ENCODE measurements at regions not wholly inside any gene's neighbourhood (a gene's known extent, or its start where the extent isn't known, plus 50 kb on each side); places are given as distances from the start of the nearest gene placed in this dataset.
"Not testable (repeated sequence)": the region's sequence is repeated elsewhere in the genome, so short reads cannot be mapped to it uniquely, and the experiment has no call there.

GRCh38 chr2:105660489-105660888, 84.2 kb upstream of the NCK2 start:
- DNase-seq (ENCODE audit: low spot score in 2 of 2) (no peak), ATAC-seq (no peak)
- Mint-ChIP-seq H3K27ac (no peak overlapping the region), H3K36me3 (peaks cover 7% of the 10 kb centered on the region in 2 donors), H3K9me3 (peaks cover 13 to 23% of the 10 kb centered on the region in 2 donors)

- ATAC-seq; H3K36me3 Mint-ChIP-seq; DNase-seq (ENCODE audit: low spot score in 2 of 2): not testable (repeated sequence)
- H3K9me3 Mint-ChIP-seq: peaks cover 6 to 12% of the 10 kb centered on the region in 2 donors
- H3K27ac Mint-ChIP-seq: peak overlapping the region in 1 of 2 donors; percentile 65
These were observed 88.7 kb upstream of the NCK2 start for GRCh38 chr2:105655723-105656606.

GRCh38 chr2:105655244-105655643, 89.5 kb upstream of the NCK2 start:
- ATAC-seq (no peak), DNase-seq (ENCODE audit: low spot score in 2 of 2) (no peak)
- Mint-ChIP-seq H3K36me3 (no peaks in the 10 kb centered on the region), H3K9me3 (peaks cover 6 to 12% of the 10 kb centered on the region in 2 donors), H3K27ac (no peak overlapping the region)

- DNase-seq (ENCODE audit: low spot score in 2 of 2) (no peak), ATAC-seq (peak; percentile 46 to 68)
- Mint-ChIP-seq H3K27ac (peak overlapping the region in 1 of 2 donors; percentile 39), H3K9me3 (peaks cover 6 to 11% of the 10 kb centered on the region in 2 donors), H3K36me3 (no peaks in the 10 kb centered on the region)
These were observed 90.2 kb upstream of the NCK2 start for GRCh38 chr2:105654474-105655004.

- Mint-ChIP-seq H3K36me3 (peaks cover 0 to 7% of the 10 kb centered on the region in 2 donors), H3K27ac (no peak overlapping the region), H3K9me3 (peaks cover 3 to 10% of the 10 kb centered on the region in 2 donors)
- ATAC-seq (no peak), DNase-seq (ENCODE audit: low spot score in 2 of 2) (no peak)
These were observed 91.4 kb upstream of the NCK2 start for GRCh38 chr2:105653302-105653701.

GRCh38 chr2:105652014-105652796, 92.5 kb upstream of the NCK2 start:
- Mint-ChIP-seq H3K9me3 (peaks cover 3 to 10% of the 10 kb centered on the region in 2 donors), H3K36me3 (peaks cover 0 to 7% of the 10 kb centered on the region in 2 donors), H3K27ac (peak overlapping the region in 1 of 2 donors; percentile 41)
- DNase-seq (ENCODE audit: low spot score in 2 of 2) (no peak), ATAC-seq (no peak)

- peaks cover 0 to 7% of the 10 kb centered on the region in 2 donors for H3K36me3 Mint-ChIP-seq
- H3K9me3 Mint-ChIP-seq: peaks cover 3 to 10% of the 10 kb centered on the region in 2 donors
- no peak for ATAC-seq
- DNase-seq (ENCODE audit: low spot score in 2 of 2): no peak
- H3K27ac Mint-ChIP-seq: no peak overlapping the region
These were observed 95.2 kb upstream of the NCK2 start for GRCh38 chr2:105649534-105649933.

GRCh38 chr2:105647731-105648130, 97.0 kb upstream of the NCK2 start:
- Mint-ChIP-seq H3K9me3 (peaks cover 3 to 10% of the 10 kb centered on the region in 2 donors), H3K36me3 (peaks cover 0 to 7% of the 10 kb centered on the region in 2 donors), H3K27ac (no peak overlapping the region)
- DNase-seq (ENCODE audit: low spot score in 2 of 2) (no peak), ATAC-seq (no peak)

- DNase-seq (ENCODE audit: low spot score in 2 of 2) (no peak), ATAC-seq (no peak)
- peaks cover 0 to 7% of the 10 kb centered on the region in 2 donors for H3K36me3 Mint-ChIP-seq
- H3K9me3 Mint-ChIP-seq: peaks cover 3 to 10% of the 10 kb centered on the region in 2 donors
- H3K27ac Mint-ChIP-seq: no peak overlapping the region
These were observed 98.0 kb upstream of the NCK2 start for GRCh38 chr2:105646774-105647076.

- H3K36me3 Mint-ChIP-seq: peaks cover 0 to 7% of the 10 kb centered on the region in 2 donors
- DNase-seq (ENCODE audit: low spot score in 2 of 2): no peak
- ATAC-seq: no peak
- no peak overlapping the region for H3K27ac Mint-ChIP-seq
- peaks cover 3 to 10% of the 10 kb centered on the region in 2 donors for H3K9me3 Mint-ChIP-seq
These were observed 98.6 kb upstream of the NCK2 start for GRCh38 chr2:105645938-105646773.

- no peak overlapping the region for H3K27ac Mint-ChIP-seq
- peaks cover 5 to 7% of the 10 kb centered on the region in 2 donors for H3K36me3 Mint-ChIP-seq
- DNase-seq (ENCODE audit: low spot score in 2 of 2) (no peak), ATAC-seq (no peak)
- H3K9me3 Mint-ChIP-seq: peaks cover 3 to 10% of the 10 kb centered on the region in 2 donors
These were observed 99.4 kb upstream of the NCK2 start for GRCh38 chr2:105645031-105645937.

GRCh38 chr2:105644174-105644980, 100.3 kb upstream of the NCK2 start:
- peaks cover 5 to 7% of the 10 kb centered on the region in 2 donors for H3K36me3 Mint-ChIP-seq
- ATAC-seq: no peak
- DNase-seq (ENCODE audit: low spot score in 2 of 2): no peak
- H3K27ac Mint-ChIP-seq: no peak overlapping the region
- peaks cover 3 to 8% of the 10 kb centered on the region in 2 donors for H3K9me3 Mint-ChIP-seq

- H3K36me3 Mint-ChIP-seq: peaks cover under 1 to 5% of the 10 kb centered on the region in 2 donors
- no peak overlapping the region for H3K27ac Mint-ChIP-seq
- ATAC-seq: no peak
- no peak for DNase-seq (ENCODE audit: low spot score in 2 of 2)
- H3K9me3 Mint-ChIP-seq: peaks cover 0 to under 1% of the 10 kb centered on the region in 2 donors
These were observed 101.1 kb upstream of the NCK2 start for GRCh38 chr2:105643405-105644173.

- ATAC-seq (no peak), DNase-seq (ENCODE audit: low spot score in 2 of 2) (no peak)
- Mint-ChIP-seq H3K27ac (no peak overlapping the region), H3K9me3 (no peaks in the 10 kb centered on the region), H3K36me3 (peaks cover 0 to 5% of the 10 kb centered on the region in 2 donors)
These were observed 103.3 kb upstream of the NCK2 start for GRCh38 chr2:105641389-105641811.
